HL-60 (cell line): ENCODE measurements at regions not wholly inside any gene's neighbourhood (a gene's known extent, or its start where the extent isn't known, plus 50 kb on each side); places are given as distances from the start of the nearest gene placed in this dataset.

Source experiments
- POLR2AphosphoS5 ChIP-seq: IDR thresholded peaks from 2 replicates; pipeline ENCODE4 v1.6.1; 2012; ENCODE audit warnings: low read depth
- SPI1 ChIP-seq: IDR thresholded peaks from 2 replicates; pipeline ENCODE4 v1.6.1; 2012; ENCODE audit warnings: low read depth, mild to moderate bottlenecking, borderline replicate concordance
- TF ChIP-seq, protein P1 (sequence below): IDR thresholded peaks from one replicate; pipeline ENCODE4 v1.5.1; 2011; ENCODE audit warnings: low read length, control low read depth, inconsistent platforms; ENCODE audit not compliant: insufficient read depth
- TF ChIP-seq, protein P2 (sequence below): IDR thresholded peaks from 2 replicates; pipeline ENCODE4 v1.6.1; 2012; ENCODE audit warnings: low read depth; ENCODE audit not compliant: insufficient replicate concordance

DNA sequence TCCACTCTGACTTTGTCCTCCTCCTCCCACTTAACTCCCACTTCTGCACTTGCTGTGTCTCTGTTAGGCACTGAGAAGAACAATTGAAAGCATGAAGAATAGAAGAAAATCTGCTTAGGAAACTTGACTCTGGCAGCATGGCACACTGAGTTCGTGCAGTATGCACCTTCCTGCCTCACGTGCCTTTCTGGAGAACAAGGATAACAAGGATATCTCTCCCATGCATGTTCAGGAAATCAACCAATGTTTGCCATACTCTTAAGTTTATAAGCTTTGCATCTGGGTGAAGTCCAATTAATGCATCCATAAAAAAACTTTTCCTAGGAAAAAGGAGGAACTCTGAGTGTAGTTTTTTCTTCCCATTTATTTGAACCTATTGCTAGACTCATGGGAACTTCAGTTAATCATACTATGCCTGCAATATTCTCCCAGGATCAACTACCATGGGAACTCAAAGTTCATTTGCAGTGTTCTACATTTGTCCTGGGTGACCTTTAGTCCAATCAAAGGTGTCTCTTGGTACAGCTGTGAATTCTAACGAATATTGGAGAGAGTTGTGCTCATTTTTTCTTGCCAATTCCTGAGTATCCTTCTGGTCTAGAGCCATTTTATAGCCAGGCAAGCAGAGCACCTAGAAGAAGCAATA, 227.0 kb downstream of the ENC1 start:
- TF ChIP-seq, protein P1, sequence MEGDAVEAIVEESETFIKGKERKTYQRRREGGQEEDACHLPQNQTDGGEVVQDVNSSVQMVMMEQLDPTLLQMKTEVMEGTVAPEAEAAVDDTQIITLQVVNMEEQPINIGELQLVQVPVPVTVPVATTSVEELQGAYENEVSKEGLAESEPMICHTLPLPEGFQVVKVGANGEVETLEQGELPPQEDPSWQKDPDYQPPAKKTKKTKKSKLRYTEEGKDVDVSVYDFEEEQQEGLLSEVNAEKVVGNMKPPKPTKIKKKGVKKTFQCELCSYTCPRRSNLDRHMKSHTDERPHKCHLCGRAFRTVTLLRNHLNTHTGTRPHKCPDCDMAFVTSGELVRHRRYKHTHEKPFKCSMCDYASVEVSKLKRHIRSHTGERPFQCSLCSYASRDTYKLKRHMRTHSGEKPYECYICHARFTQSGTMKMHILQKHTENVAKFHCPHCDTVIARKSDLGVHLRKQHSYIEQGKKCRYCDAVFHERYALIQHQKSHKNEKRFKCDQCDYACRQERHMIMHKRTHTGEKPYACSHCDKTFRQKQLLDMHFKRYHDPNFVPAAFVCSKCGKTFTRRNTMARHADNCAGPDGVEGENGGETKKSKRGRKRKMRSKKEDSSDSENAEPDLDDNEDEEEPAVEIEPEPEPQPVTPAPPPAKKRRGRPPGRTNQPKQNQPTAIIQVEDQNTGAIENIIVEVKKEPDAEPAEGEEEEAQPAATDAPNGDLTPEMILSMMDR = no peak
- TF ChIP-seq POLR2AphosphoS5 (no peak), SPI1 (no peak)
- TF ChIP-seq, protein P2, sequence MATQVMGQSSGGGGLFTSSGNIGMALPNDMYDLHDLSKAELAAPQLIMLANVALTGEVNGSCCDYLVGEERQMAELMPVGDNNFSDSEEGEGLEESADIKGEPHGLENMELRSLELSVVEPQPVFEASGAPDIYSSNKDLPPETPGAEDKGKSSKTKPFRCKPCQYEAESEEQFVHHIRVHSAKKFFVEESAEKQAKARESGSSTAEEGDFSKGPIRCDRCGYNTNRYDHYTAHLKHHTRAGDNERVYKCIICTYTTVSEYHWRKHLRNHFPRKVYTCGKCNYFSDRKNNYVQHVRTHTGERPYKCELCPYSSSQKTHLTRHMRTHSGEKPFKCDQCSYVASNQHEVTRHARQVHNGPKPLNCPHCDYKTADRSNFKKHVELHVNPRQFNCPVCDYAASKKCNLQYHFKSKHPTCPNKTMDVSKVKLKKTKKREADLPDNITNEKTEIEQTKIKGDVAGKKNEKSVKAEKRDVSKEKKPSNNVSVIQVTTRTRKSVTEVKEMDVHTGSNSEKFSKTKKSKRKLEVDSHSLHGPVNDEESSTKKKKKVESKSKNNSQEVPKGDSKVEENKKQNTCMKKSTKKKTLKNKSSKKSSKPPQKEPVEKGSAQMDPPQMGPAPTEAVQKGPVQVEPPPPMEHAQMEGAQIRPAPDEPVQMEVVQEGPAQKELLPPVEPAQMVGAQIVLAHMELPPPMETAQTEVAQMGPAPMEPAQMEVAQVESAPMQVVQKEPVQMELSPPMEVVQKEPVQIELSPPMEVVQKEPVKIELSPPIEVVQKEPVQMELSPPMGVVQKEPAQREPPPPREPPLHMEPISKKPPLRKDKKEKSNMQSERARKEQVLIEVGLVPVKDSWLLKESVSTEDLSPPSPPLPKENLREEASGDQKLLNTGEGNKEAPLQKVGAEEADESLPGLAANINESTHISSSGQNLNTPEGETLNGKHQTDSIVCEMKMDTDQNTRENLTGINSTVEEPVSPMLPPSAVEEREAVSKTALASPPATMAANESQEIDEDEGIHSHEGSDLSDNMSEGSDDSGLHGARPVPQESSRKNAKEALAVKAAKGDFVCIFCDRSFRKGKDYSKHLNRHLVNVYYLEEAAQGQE = no peak
